HepG2 (cell line): ENCODE measurements at regions not wholly inside any gene's neighbourhood (a gene's known extent, or its start where the extent isn't known, plus 50 kb on each side); places are given as distances from the start of the nearest gene placed in this dataset.
A peak's percentile ranks its signal among the peaks of the same experiment; 100 is the strongest.

ENCODE experiments used
- ATAC-seq: fragments of 200-7000 bp; cut with Tn5 transposase; 3 replicates; pipeline ENCODE4 v1.9.1; 2020; ENCODE audit warnings: mild to moderate bottlenecking, moderate library complexity
- BruUV-seq: library from RNA; stranded (reverse); fragments of 400-500 nt; replicated peaks from 2 replicates; lab custom pipeline; 2021; lab: Mats Ljungman, UMichigan
- CTCF ChIA-PET: fragments of 300-600 bp; formaldehyde crosslinking; extraction: SDS; loops from one replicate; lab custom pipeline; 2021; ENCODE audit warnings: low total read pairs, inconsistent platforms, low intra/inter-chr PET ratio; lab: Yijun Ruan, JAX
- POLR2A ChIA-PET: fragments of 350-600 bp; sonication (Branson Sonifier 250); formaldehyde crosslinking; loops from one replicate; lab custom pipeline; 2020; ENCODE audit warnings: antibody characterized with exemption, inconsistent platforms; lab: Yijun Ruan, JAX
- DNase-seq: peaks from one replicate; pipeline ENCODE4 v3.0.0-alpha.2; 2015; ENCODE audit warnings: low spot score
- FAIRE-seq: peaks from 3 replicates; lab custom pipeline; 2011; peaks lifted over from hg19 to GRCh38; lab: Jason Lieb, UNC
- H2AFZ ChIP-seq: one replicate; pipeline ENCODE4 v1.6.1; 2011; ENCODE audit warnings: low read length, inconsistent platforms
- H3K27ac ChIP-seq: fragments of 300-600 bp; 3 replicates; pipeline ENCODE4 v1.8.0; 2011; ENCODE audit warnings: mixed run types, mild to moderate bottlenecking, mixed read lengths, low read length, inconsistent platforms; ENCODE audit not compliant: insufficient read depth; ENCODE audit errors: extremely low read length
- H3K27me3 ChIP-seq, 2 experiments: fragments of 200-600 bp in 1 of 2; 2 replicates in 1 of 2; 3 replicates in 1 of 2; pipeline versions ENCODE4 v1.6.0 to v1.8.0; 2011; ENCODE audit warnings: low read length in 2 of 2, mild to moderate bottlenecking in 2 of 2, moderate library complexity in 2 of 2, inconsistent platforms in 1 of 2; ENCODE audit not compliant: insufficient read depth in 2 of 2, control insufficient read depth in 1 of 2
- H3K36me3 ChIP-seq, 2 experiments: fragments of 200-600 bp in 1 of 2; replicated peaks in 1 of 2; 2 replicates in 1 of 2; 3 replicates in 1 of 2; pipeline versions ENCODE4 v1.5.1 to v1.8.0; 2011; ENCODE audit warnings: low read length in 2 of 2, inconsistent platforms in 1 of 2; ENCODE audit not compliant: insufficient read depth in 2 of 2, control insufficient read depth in 1 of 2
- H3K4me1 ChIP-seq: 2 replicates; pipeline ENCODE4 v1.5.1; 2012; ENCODE audit warnings: low read length, inconsistent platforms; ENCODE audit not compliant: insufficient read depth
- H3K4me2 ChIP-seq: 2 replicates; pipeline ENCODE4 v1.6.0; 2011; ENCODE audit warnings: low read depth, low read length, inconsistent platforms
- H3K4me3 ChIP-seq, 3 experiments: fragments of 200-600 bp in 1 of 3; sonication (generic), shearing (Covaris generic) in 1 of 3; replicated peaks in 1 of 3; 2 replicates each; pipeline ENCODE4 v1.5.1; 2011 to 2016; ENCODE audit warnings: low read length in 3 of 3, inconsistent platforms in 2 of 3, low read depth in 2 of 3, mild to moderate bottlenecking in 2 of 3, control low read depth in 1 of 3, mixed read lengths in 1 of 3; ENCODE audit not compliant: insufficient read depth in 1 of 3
- H3K79me2 ChIP-seq: one replicate; pipeline ENCODE4 v1.6.1; 2011; ENCODE audit warnings: low read length, inconsistent platforms; ENCODE audit not compliant: insufficient read depth
- H3K9ac ChIP-seq: 2 replicates; pipeline ENCODE4 v1.6.0; 2011; ENCODE audit warnings: mild to moderate bottlenecking, low read depth, low read length, inconsistent platforms; ENCODE audit not compliant: insufficient read depth
- H3K9me3 ChIP-seq: 2 replicates; pipeline ENCODE4 v1.5.1; 2012; ENCODE audit warnings: mild to moderate bottlenecking, low read length
- H4K20me1 ChIP-seq: 2 replicates; pipeline ENCODE4 v1.6.0; 2011; ENCODE audit warnings: inconsistent platforms, mild to moderate bottlenecking, low read length, moderate library complexity; ENCODE audit not compliant: insufficient read depth
- ARID2 ChIP-seq: sonication (generic); formaldehyde crosslinking; IDR thresholded peaks from 2 replicates; pipeline ENCODE4 v1.8.1; 2022; ENCODE audit warnings: mild to moderate bottlenecking, missing genetic modification reagents, borderline replicate concordance
- ASH2L ChIP-seq: fragments of 300-600, 200-600 bp; sonication (generic); IDR thresholded peaks from 2 replicates; pipeline ENCODE4 v1.7.0; 2017; ENCODE audit warnings: low read depth, mild to moderate bottlenecking, moderate library complexity, mixed read lengths, low read length; ENCODE audit not compliant: insufficient read length
- JUND ChIP-seq: sonication (generic); formaldehyde crosslinking; IDR thresholded peaks from 2 replicates; pipeline ENCODE4 v1.8.0; 2022; ENCODE audit warnings: mild to moderate bottlenecking, missing genetic modification reagents
- MAFF ChIP-seq: IDR thresholded peaks from 2 replicates; pipeline ENCODE4 v1.6.1; 2011; ENCODE audit warnings: low read depth, low read length, improper control_type of control experiment
- MAFK ChIP-seq, 2 experiments: IDR thresholded peaks in 1 of 2; conservative IDR thresholded peaks in 1 of 2; 2 replicates each; pipeline ENCODE4 v1.6.1; 2011; ENCODE audit warnings: improper control_type of control experiment in 2 of 2, low read length in 2 of 2
- NFE2 ChIP-seq: sonication (generic); formaldehyde crosslinking; IDR thresholded peaks from 2 replicates; pipeline ENCODE4 v1.4.0; 2020; ENCODE audit warnings: missing genetic modification reagents
- NFE2L1 ChIP-seq: sonication (generic); formaldehyde crosslinking; IDR thresholded peaks from 2 replicates; pipeline ENCODE4 v1.4.0; 2020; ENCODE audit warnings: missing genetic modification reagents, mild to moderate bottlenecking, borderline replicate concordance
- PAF1 ChIP-seq: IDR thresholded peaks from 2 replicates; pipeline ENCODE4 v1.6.1; 2016; ENCODE audit warnings: missing genetic modification reagents, missing compliant biosample characterization
- SP140L ChIP-seq: sonication (generic); formaldehyde crosslinking; IDR thresholded peaks from 2 replicates; pipeline ENCODE4 v1.4.0; 2020; ENCODE audit warnings: missing genetic modification reagents, borderline replicate concordance
- STAT5B ChIP-seq: sonication (generic); formaldehyde crosslinking; IDR thresholded peaks from 2 replicates; pipeline ENCODE4 v1.4.0; 2020; ENCODE audit warnings: missing genetic modification reagents
- THRA ChIP-seq: sonication (generic); formaldehyde crosslinking; IDR thresholded peaks from 2 replicates; pipeline ENCODE4 v1.4.0; 2020; ENCODE audit warnings: missing genetic modification reagents, borderline replicate concordance
- ZFP90 ChIP-seq: sonication (generic); formaldehyde crosslinking; IDR thresholded peaks from 2 replicates; pipeline ENCODE4 v1.8.0; 2022; ENCODE audit warnings: missing genetic modification reagents, mild to moderate bottlenecking, inconsistent platforms, borderline replicate concordance
- ZNF496 ChIP-seq: sonication (generic); formaldehyde crosslinking; IDR thresholded peaks from 2 replicates; pipeline ENCODE4 v1.8.1; 2023; ENCODE audit warnings: mild to moderate bottlenecking, moderate library complexity, missing genetic modification reagents; ENCODE audit not compliant: insufficient replicate concordance
- ZNF569 ChIP-seq: sonication (generic); formaldehyde crosslinking; IDR thresholded peaks from 2 replicates; pipeline ENCODE4 v1.5.0; 2020; ENCODE audit warnings: mild to moderate bottlenecking, missing genetic modification reagents, moderate library complexity, borderline replicate concordance
- ZNF670 ChIP-seq: sonication (generic); formaldehyde crosslinking; IDR thresholded peaks from 2 replicates; pipeline ENCODE4 v1.8.0; 2022; ENCODE audit warnings: mild to moderate bottlenecking, missing genetic modification reagents, borderline replicate concordance
- ZNF7 ChIP-seq: IDR thresholded peaks from 2 replicates; pipeline ENCODE4 v1.6.1; 2016; ENCODE audit warnings: missing biosample characterization, missing genetic modification reagents
- ZNF770 ChIP-seq: sonication (generic); formaldehyde crosslinking; IDR thresholded peaks from 2 replicates; pipeline ENCODE4 v1.5.0; 2020; ENCODE audit warnings: mild to moderate bottlenecking, missing genetic modification reagents
- WGBS: methylation state at CpG from one replicate; pipeline ENCODE4 v1.1.6; 2017; ENCODE audit warnings: low lambda C conversion rate; 5-methylcytosine and 5-hydroxymethylcytosine counted together
- in situ Hi-C: cut with HindIII; loops from 2 replicates; pipeline ENCODE4 v1.10.0; 2017; ENCODE audit warnings: low pct_unique_long_range_greater_than_20kb; ENCODE audit not compliant: extremely low pct_ligation_motif_present
- intact Hi-C: fragments of 100-400 bp; cut with micrococcal nuclease; formaldehyde crosslinking; loops from one replicate; pipeline ENCODE4 v1.10.0; 2022; ENCODE audit not compliant: unreplicated experiment

- in situ Hi-C loops = no loop called here
- no peak for TF ChIP-seq JUND (CRISPR knock-in tag)
- TF ChIP-seq NFE2 = no peak
- TF ChIP-seq MAFF = peak; percentile 39; the same call in 1 of the 2 replicates
- peak; percentile 29 to 59; a peak in 3 of 4 replicates for TF ChIP-seq MAFK (conservative IDR thresholded peaks at IDR 0.05 in 1 of 2, IDR thresholded peaks at IDR 0.05 in 1 of 2; ENCODE audit: low read length in 2 of 2)
- TF ChIP-seq ZNF496 (CRISPR knock-in tag) = no peak
- CTCF ChIA-PET = no interaction called here
Measured at GRCh38 chrX:34223574-34223973, 91.5 kb upstream of the FAM47A start.

GRCh38 chrX:34218063-34218462 is 85.9 kb upstream of the FAM47A start:
- peaks cover 7% of the 10 kb centered on the region; the same call in 1 of the 2 replicates for H3K9me3 ChIP-seq
- BruUV-seq = no TSS peak
- no peak overlapping the region for H3K4me2 ChIP-seq
- no peaks in the 10 kb centered on the region for H3K27me3 ChIP-seq
- H3K4me3 ChIP-seq = no peak overlapping the region
- DNase-seq (no peak), ATAC-seq (no peak), FAIRE-seq (no peak)
- in situ Hi-C loops (no loop called here), intact Hi-C loops (no loop called here)
- no peaks in the 10 kb centered on the region for H3K36me3 ChIP-seq
- no peak overlapping the region for H3K27ac ChIP-seq
- ChIA-PET CTCF (no interaction called here), POLR2A (no interaction called here)
- H2AFZ ChIP-seq = no peak overlapping the region
- no peaks in the 10 kb centered on the region for H3K4me1 ChIP-seq
- WGBS = 6% methylated on average over 1 of the region's 1 CpG
- no peaks in the 10 kb centered on the region for H3K79me2 ChIP-seq
- no peaks in the 10 kb centered on the region for H4K20me1 ChIP-seq
- H3K9ac ChIP-seq = no peak overlapping the region
- TF ChIP-seq ARID2 (CRISPR knock-in tag) (no peak), NFE2L1 (CRISPR knock-in tag) (no peak), ZNF770 (CRISPR knock-in tag) (no peak), ZNF569 (no peak), PAF1 (CRISPR knock-in tag) (no peak), THRA (CRISPR knock-in tag) (no peak), SP140L (CRISPR knock-in tag) (no peak), STAT5B (no peak), ZFP90 (CRISPR knock-in tag) (no peak), ZNF7 (no peak), ASH2L (no peak), ZNF670 (CRISPR knock-in tag) (no peak)

More at GRCh38 chrX:34223574-34223973, 91.5 kb upstream of the FAM47A start:
- no peaks in the 10 kb centered on the region for H4K20me1 ChIP-seq
- POLR2A ChIA-PET = no interaction called here
- no peaks in the 10 kb centered on the region for H3K4me1 ChIP-seq
- H3K27ac ChIP-seq = no peak overlapping the region
- H3K36me3 ChIP-seq = no peaks in the 10 kb centered on the region
- ATAC-seq = no peak
- H3K79me2 ChIP-seq = no peaks in the 10 kb centered on the region
- H3K4me3 ChIP-seq = no peak overlapping the region
- no peak overlapping the region for H2AFZ ChIP-seq
- whole genome bisulfite sequencing = 0% methylated on average over 3 of the region's 3 CpGs
- DNase-seq = no peak
- peaks cover 11% of the 10 kb centered on the region; the same call in 1 of the 2 replicates for H3K9me3 ChIP-seq
- H3K27me3 ChIP-seq = no peaks in the 10 kb centered on the region
- no peak for FAIRE-seq
- H3K4me2 ChIP-seq = no peak overlapping the region
- H3K9ac ChIP-seq = no peak overlapping the region
- no TSS peak for BruUV-seq
- intact Hi-C loops = no loop called here
